ENCODE measurements at regions not wholly inside any gene's neighbourhood (a gene's known extent, or its start where the extent isn't known, plus 50 kb on each side); places are given as distances from the start of the nearest gene placed in this dataset.

DNA sequence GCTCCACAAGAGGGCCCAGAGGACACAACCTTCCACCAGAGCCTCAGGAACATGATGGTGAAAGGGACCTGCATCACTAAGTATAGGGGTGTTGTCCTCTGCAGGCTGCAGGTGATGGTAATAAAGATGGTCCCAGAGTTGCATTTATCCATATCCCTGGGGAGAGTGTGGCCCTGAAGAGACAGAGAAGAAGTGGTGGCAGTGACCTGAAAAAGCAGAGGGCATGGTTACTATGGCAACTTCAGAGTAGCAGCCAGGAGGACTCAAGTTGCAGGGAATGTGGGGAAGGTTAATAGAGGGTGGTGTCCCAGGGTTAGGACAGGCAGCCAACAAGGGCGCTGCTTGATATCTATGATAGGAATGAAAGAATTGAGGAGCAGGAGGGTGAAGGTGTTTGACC is 57.1 kb downstream of the HLA-A start:
- Mint-ChIP-seq H3K27ac (no peak overlapping the region), H3K36me3 (no peaks in the 10 kb centered on the region), H3K9me3 (no peaks in the 10 kb centered on the region)
- no peak for ATAC-seq
- no peak for DNase-seq (ENCODE audit: low spot score in 2 of 2)

DNA sequence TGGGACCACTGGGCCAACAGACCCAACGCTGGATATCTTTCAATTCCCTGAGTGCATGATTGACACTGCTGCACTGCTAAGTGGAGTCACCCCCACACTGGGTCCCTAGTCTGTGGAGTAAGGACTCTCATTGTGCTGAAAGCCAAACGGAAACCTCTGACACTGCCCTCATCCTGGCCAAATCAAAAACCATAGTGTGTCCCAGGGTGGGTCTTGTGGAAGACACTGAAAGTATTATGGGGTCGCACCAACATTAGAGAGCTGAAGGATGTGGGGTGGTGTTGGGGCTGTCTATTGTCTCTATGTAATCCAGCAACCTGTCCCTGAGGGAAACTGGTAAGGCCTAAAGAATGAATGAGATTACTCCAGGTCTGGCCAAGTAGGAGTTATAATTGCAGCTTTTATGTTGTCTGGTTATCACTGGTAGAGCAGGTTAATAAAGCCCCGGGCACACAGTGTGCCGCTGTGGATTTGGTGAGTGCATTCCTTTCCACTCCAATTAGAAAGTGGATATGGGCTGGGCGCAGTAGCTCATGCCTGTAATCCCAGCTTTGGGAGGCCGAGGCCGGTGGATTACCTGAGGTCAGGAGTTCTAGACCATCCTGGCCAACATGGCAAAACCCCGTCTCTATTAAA is 57.9 kb downstream of the HLA-A start:
- H3K27ac Mint-ChIP-seq = no peak overlapping the region
- no peaks in the 10 kb centered on the region for H3K36me3 Mint-ChIP-seq
- no peak for DNase-seq (ENCODE audit: low spot score in 2 of 2)
- H3K9me3 Mint-ChIP-seq = no peaks in the 10 kb centered on the region
- no peak for ATAC-seq

GRCh38 chr6:30002871-30003270 is 58.2 kb upstream of the POLR1H start:
- no peak overlapping the region for H3K27ac Mint-ChIP-seq
- ATAC-seq = no peak
- no peaks in the 10 kb centered on the region for H3K9me3 Mint-ChIP-seq
- DNase-seq (ENCODE audit: low spot score in 2 of 2) = no peak
- no peaks in the 10 kb centered on the region for H3K36me3 Mint-ChIP-seq

- H3K27ac Mint-ChIP-seq = no peak overlapping the region
- H3K36me3 Mint-ChIP-seq = no peaks in the 10 kb centered on the region
- ATAC-seq = no peak
- DNase-seq (ENCODE audit: low spot score in 2 of 2) = no peak
- H3K9me3 Mint-ChIP-seq = no peaks in the 10 kb centered on the region
Measured at GRCh38 chr6:30005482-30005881, 55.6 kb upstream of the POLR1H start.

- peak in 1 of 2 donors; percentile 14 for DNase-seq (ENCODE audit: low spot score in 2 of 2)
- Mint-ChIP-seq H3K27ac (no peak overlapping the region), H3K36me3 (no peaks in the 10 kb centered on the region), H3K9me3 (no peaks in the 10 kb centered on the region)
- ATAC-seq = peak; percentile 40 to 60
Measured at GRCh38 chr6:30006170-30007131, 54.6 kb upstream of the POLR1H start.

DNA sequence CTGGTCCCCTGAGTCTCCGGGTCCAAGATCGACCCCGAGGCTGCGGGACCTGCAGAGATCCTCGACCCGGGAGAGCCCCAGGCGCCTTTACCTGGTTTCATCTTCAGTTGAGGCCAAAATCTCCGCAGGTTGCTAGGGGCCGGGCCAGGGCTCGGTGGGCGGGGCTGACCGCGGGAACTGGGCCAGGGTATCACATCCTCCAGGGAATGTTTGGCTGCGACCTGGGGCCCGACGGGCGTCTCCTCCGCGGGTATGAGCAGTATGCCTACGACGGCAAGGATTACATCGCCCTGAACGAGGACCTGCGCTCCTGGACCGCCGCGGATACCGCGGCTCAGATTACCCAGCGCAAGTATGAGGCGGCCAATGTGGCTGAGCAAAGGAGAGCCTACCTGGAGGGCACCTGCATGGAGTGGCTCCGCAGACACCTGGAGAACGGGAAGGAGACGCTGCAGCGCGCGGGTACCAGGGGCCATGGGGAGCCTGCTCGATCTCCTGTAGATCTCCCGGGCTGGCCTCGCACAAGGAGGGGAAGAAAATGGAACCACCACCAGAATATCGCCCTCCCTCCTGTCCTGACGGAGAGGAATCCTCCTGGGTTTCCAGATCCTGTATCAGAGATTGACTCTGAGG is 53.8 kb upstream of the POLR1H start:
- ATAC-seq = peak; percentile 48 to 61
- peak in 1 of 2 donors; percentile 16 for DNase-seq (ENCODE audit: low spot score in 2 of 2)
- Mint-ChIP-seq H3K9me3 (no peaks in the 10 kb centered on the region), H3K27ac (no peak overlapping the region), H3K36me3 (no peaks in the 10 kb centered on the region)

- no peak for ATAC-seq
- H3K36me3 Mint-ChIP-seq = no peaks in the 10 kb centered on the region
- H3K9me3 Mint-ChIP-seq = no peaks in the 10 kb centered on the region
- no peak overlapping the region for H3K27ac Mint-ChIP-seq
- DNase-seq (ENCODE audit: low spot score in 2 of 2) = no peak
Measured at GRCh38 chr6:30009113-30009512, 52.0 kb upstream of the POLR1H start.
